DND-41 (cell line): ENCODE measurements at regions not wholly inside any gene's neighbourhood (a gene's known extent, or its start where the extent isn't known, plus 50 kb on each side); places are given as distances from the start of the nearest gene placed in this dataset.

Experiments
- EZH2 ChIP-seq: IDR thresholded peaks from 3 replicates; pipeline ENCODE4 v1.6.1; 2012; ENCODE audit warnings: borderline replicate concordance, low read depth, mild to moderate bottlenecking, moderate library complexity, low read length, inconsistent platforms; ENCODE audit not compliant: severe bottlenecking
- TF ChIP-seq, protein P1 (sequence below): IDR thresholded peaks from 2 replicates; pipeline ENCODE4 v1.5.1; 2012; ENCODE audit warnings: borderline replicate concordance, low read length, moderate library complexity, mild to moderate bottlenecking; ENCODE audit not compliant: poor library complexity, severe bottlenecking; ENCODE audit errors: extremely low read depth

DNA sequence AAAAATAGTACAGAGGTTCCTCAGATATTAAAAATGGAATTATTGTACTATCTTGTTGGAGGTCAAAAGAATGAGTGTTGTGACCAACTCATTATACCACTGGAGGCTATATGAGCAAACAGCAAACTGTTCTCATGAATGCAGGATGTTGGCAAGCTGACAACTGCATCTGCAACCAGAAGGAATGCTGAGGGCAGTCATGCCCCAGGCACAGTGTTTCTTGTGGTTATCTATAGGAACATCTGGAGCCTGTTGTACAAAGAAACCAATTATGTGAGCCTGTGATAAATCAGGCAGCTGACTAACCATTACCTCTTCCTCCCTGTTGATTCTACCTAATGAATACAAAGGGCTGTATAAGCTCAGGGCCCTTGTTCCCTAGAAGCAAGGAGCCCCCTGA lies 2057.1 kb downstream of the TP53TG3F start:
- no peak for TF ChIP-seq EZH2
- TF ChIP-seq, protein P1, sequence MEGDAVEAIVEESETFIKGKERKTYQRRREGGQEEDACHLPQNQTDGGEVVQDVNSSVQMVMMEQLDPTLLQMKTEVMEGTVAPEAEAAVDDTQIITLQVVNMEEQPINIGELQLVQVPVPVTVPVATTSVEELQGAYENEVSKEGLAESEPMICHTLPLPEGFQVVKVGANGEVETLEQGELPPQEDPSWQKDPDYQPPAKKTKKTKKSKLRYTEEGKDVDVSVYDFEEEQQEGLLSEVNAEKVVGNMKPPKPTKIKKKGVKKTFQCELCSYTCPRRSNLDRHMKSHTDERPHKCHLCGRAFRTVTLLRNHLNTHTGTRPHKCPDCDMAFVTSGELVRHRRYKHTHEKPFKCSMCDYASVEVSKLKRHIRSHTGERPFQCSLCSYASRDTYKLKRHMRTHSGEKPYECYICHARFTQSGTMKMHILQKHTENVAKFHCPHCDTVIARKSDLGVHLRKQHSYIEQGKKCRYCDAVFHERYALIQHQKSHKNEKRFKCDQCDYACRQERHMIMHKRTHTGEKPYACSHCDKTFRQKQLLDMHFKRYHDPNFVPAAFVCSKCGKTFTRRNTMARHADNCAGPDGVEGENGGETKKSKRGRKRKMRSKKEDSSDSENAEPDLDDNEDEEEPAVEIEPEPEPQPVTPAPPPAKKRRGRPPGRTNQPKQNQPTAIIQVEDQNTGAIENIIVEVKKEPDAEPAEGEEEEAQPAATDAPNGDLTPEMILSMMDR = no peak
